ENCODE measurements at regions not wholly inside any gene's neighbourhood (a gene's known extent, or its start where the extent isn't known, plus 50 kb on each side); places are given as distances from the start of the nearest gene placed in this dataset.
"Not testable (repeated sequence)": the region's sequence is repeated elsewhere in the genome, so short reads cannot be mapped to it uniquely, and the experiment has no call there.

DNA sequence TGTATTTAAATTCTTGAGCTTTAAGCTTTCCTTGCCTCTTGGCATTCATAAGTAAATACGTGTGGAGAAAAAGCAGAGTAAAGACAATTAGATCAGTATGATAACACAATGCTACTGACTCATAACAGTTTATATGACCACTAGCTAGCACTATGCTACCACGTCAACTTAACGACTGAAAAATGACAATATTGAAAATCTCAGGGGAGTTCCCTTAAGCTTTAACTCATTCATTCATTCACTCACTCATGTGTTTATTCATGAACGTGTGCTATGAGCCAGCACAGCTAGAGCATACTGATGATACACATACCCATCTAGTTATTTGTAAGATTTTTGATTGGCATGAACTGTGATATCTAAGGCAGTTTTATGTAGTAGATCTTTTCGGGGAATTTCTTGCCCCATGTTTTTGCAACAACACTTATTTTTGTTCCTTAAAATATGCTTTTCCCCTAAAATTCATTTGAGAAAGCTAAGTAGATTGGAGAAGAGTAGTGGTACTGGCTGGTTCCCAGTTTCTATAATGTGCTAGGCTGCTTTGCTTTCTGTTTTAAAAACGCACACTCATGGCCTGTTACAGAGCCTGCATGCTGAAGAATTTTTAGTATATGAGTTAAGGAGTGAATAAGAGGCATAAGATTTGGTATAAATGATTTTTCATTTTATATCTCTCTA, 57.4 kb upstream of the ACBD5 start:
- in situ Hi-C loops (cut with HindIII; ENCODE audit: low pct_ligation_motif_present, low pct_unique_long_range_greater_than_20kb, low sequenced_read_pairs), result no loop called here
- no peak for DNase-seq

DNA sequence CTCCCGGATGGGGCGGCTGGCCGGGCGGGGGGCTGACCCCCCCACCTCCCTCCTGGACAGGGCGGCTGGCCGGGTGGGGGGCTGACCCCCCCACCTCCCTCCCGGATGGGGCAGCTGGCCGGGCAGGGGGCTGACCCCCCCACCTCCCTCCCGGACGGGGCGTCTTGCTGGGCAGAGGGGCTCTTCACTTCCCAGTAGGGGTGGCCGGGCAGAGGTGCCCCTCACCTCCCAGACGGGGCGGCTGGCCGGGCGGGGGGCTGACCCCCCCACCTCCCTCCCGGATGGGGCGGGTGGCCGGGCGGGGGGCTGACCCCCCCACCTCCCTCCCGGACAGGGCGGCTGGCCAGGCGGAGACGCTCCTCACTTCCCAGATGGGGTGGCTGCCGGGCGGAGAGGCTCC, 55.7 kb upstream of the ACBD5 start:
- DNase-seq; in situ Hi-C loops (cut with HindIII; ENCODE audit: low pct_ligation_motif_present, low pct_unique_long_range_greater_than_20kb, low sequenced_read_pairs): not testable (repeated sequence)

DNA sequence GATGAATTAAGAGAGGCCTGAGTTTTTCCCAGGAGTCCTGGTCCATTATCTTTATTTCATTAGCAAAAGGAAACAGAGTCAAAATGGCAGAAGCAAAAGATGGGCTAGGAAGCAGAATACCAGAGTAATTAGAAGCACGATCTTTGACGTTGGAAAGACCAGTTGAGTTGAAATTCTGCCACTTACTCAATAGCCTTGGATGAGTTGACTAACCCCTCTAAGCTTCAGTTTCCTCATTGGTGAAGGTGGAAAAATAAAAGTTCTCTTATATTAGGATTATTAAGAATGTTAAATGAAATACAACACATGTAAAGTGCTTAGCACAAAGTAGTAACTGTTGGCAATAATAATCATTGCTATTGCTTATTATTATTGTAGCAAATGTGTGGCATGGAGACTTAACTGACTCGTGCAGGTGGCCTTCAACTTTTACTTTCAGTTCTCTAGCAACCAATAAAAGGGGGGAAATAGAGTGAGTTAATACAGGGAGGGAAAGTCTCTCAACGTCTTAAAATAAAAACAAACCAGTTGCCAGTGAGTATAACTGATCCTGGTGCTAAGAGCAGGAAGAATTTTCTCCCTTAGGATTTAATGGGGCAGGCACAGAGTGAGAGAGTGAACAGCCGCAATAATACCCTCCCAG, 50.8 kb upstream of the ACBD5 start:
- in situ Hi-C loops (cut with HindIII; ENCODE audit: low pct_ligation_motif_present, low pct_unique_long_range_greater_than_20kb, low sequenced_read_pairs); DNase-seq: not testable (repeated sequence)

Data from ACHN (cell line).